Gastrocnemius medialis (tissue), 4 donors: ENCODE measurements at regions not wholly inside any gene's neighbourhood (a gene's known extent, or its start where the extent isn't known, plus 50 kb on each side); places are given as distances from the start of the nearest gene placed in this dataset.

Experiments
- POLR2A ChIP-seq, 2 donors: fragments of 450-650 bp; IDR thresholded peaks; one replicate each; pipeline ENCODE4 v1.6.1; 2017; ENCODE audit warnings: antibody characterized with exemption in 2 of 2, mild to moderate bottlenecking in 2 of 2, moderate library complexity in 2 of 2
- TF ChIP-seq, protein P1 (sequence below), 5 experiments: fragments of 450-650 bp in 3 of 5; fragments of 200-600 bp in 2 of 5; sonication (generic) in 2 of 5; IDR thresholded peaks in 4 of 5; conservative IDR thresholded peaks in 1 of 5; 1 replicate in 4 of 5; 2 replicates in 1 of 5; pipeline ENCODE4 v1.5.1; 2016 to 2019; ENCODE audit warnings: antibody characterized with exemption in 5 of 5, mild to moderate bottlenecking in 3 of 5, moderate library complexity in 3 of 5

DNA sequence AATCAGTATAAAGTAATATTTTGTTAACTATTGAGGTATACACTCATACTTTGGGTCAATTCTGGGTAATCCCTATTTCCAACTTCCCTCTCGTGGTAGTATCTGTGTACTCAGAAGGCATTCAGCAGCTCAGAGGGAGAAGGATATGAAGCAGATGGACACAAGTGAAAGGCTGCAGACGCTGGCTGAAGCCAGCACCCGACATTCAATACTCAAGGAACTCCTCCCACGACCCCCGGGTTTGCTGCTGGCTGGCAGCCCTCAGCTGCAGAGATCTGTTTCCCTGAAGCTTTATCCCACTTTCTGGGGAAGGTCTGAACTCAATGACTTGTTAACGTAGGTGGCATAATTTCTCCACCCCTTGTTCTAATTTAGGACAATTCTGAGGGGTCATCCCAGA is 847.3 kb upstream of the SOX11 start:
- TF ChIP-seq, protein P1, sequence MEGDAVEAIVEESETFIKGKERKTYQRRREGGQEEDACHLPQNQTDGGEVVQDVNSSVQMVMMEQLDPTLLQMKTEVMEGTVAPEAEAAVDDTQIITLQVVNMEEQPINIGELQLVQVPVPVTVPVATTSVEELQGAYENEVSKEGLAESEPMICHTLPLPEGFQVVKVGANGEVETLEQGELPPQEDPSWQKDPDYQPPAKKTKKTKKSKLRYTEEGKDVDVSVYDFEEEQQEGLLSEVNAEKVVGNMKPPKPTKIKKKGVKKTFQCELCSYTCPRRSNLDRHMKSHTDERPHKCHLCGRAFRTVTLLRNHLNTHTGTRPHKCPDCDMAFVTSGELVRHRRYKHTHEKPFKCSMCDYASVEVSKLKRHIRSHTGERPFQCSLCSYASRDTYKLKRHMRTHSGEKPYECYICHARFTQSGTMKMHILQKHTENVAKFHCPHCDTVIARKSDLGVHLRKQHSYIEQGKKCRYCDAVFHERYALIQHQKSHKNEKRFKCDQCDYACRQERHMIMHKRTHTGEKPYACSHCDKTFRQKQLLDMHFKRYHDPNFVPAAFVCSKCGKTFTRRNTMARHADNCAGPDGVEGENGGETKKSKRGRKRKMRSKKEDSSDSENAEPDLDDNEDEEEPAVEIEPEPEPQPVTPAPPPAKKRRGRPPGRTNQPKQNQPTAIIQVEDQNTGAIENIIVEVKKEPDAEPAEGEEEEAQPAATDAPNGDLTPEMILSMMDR (IDR thresholded peaks at IDR 0.05 in 4 of 5, conservative IDR thresholded peaks at IDR 0.05 in 1 of 5), result no peak
- no peak for TF ChIP-seq POLR2A (IDR thresholded peaks at IDR 0.05)
